RCC 7860 (cell line): ENCODE measurements at regions not wholly inside any gene's neighbourhood (a gene's known extent, or its start where the extent isn't known, plus 50 kb on each side); places are given as distances from the start of the nearest gene placed in this dataset.
"Not testable (repeated sequence)": the region's sequence is repeated elsewhere in the genome, so short reads cannot be mapped to it uniquely, and the experiment has no call there.

ENCODE experiments used
- DNase-seq: peaks from one replicate; pipeline ENCODE4 v3.0.0-alpha.2; 2015; ENCODE audit warnings: low spot score
- FAIRE-seq: peaks from 2 replicates; lab custom pipeline; 2012; peaks lifted over from hg19 to GRCh38; lab: Jason Lieb, UNC

GRCh38 chr4:3876057-3876845 is 110.1 kb downstream of the ADRA2C start:
- not testable (repeated sequence) for DNase-seq, FAIRE-seq

GRCh38 chr4:3877236-3877635 is 111.1 kb downstream of the ADRA2C start:
- no peak for DNase-seq
- no peak for FAIRE-seq

GRCh38 chr4:3877868-3878267 is 111.7 kb downstream of the ADRA2C start:
- no peak for FAIRE-seq

GRCh38 chr4:3878678-3879077 is 112.5 kb downstream of the ADRA2C start:
- FAIRE-seq (no peak), DNase-seq (no peak)

More at GRCh38 chr4:3877868-3878267, 111.7 kb downstream of the ADRA2C start:
- DNase-seq: no peak

- DNase-seq (no peak), FAIRE-seq (no peak)
Measured at GRCh38 chr4:3879681-3880614, 113.8 kb downstream of the ADRA2C start.

- DNase-seq: peak; percentile 25
- FAIRE-seq: no peak
Measured at GRCh38 chr4:3880615-3881120, 114.5 kb downstream of the ADRA2C start.

GRCh38 chr4:3882316-3882885 is 116.2 kb downstream of the ADRA2C start:
- FAIRE-seq, DNase-seq: not testable (repeated sequence)

GRCh38 chr4:3884261-3884660 is 118.1 kb downstream of the ADRA2C start:
- FAIRE-seq, DNase-seq: not testable (repeated sequence)

- FAIRE-seq, DNase-seq: not testable (repeated sequence)
Measured at GRCh38 chr4:3893590-3893989, 127.4 kb downstream of the ADRA2C start.

- DNase-seq, FAIRE-seq: not testable (repeated sequence)
Measured at GRCh38 chr4:3894086-3894959, 128.1 kb downstream of the ADRA2C start.

GRCh38 chr4:3896441-3896840 is 130.3 kb downstream of the ADRA2C start:
- FAIRE-seq: no peak

GRCh38 chr4:3896871-3897578 is 130.8 kb downstream of the ADRA2C start:
- not testable (repeated sequence) for FAIRE-seq, DNase-seq

More at GRCh38 chr4:3896441-3896840, 130.3 kb downstream of the ADRA2C start:
- DNase-seq: no peak

- FAIRE-seq: no peak
- no peak for DNase-seq
Measured at GRCh38 chr4:3898098-3898497, 131.9 kb downstream of the ADRA2C start.

GRCh38 chr4:3898928-3899327 is 132.7 kb downstream of the ADRA2C start:
- FAIRE-seq: not testable (repeated sequence)

GRCh38 chr4:3904264-3904955 is 138.2 kb downstream of the ADRA2C start:
- DNase-seq, FAIRE-seq: not testable (repeated sequence)

More at GRCh38 chr4:3898928-3899327, 132.7 kb downstream of the ADRA2C start:
- DNase-seq: not testable (repeated sequence)

- not testable (repeated sequence) for DNase-seq, FAIRE-seq
Measured at GRCh38 chr4:3909616-3910015, 143.4 kb downstream of the ADRA2C start.

GRCh38 chr4:3910161-3910950 is 144.2 kb downstream of the ADRA2C start:
- not testable (repeated sequence) for DNase-seq, FAIRE-seq
